SK-N-SH (cell line): ENCODE measurements at regions not wholly inside any gene's neighbourhood (a gene's known extent, or its start where the extent isn't known, plus 50 kb on each side); places are given as distances from the start of the nearest gene placed in this dataset.

Experiments used
- CTCF ChIA-PET: fragments of 300-600, 350-600 bp; formaldehyde crosslinking; extraction: SDS; loops from one replicate; lab custom pipeline; 2021; lab: Yijun Ruan, JAX
- POLR2A ChIA-PET: fragments of 350-600 bp; sonication (Branson Sonifier 250); formaldehyde crosslinking; extraction: SDS; loops from one replicate; lab custom pipeline; 2020; ENCODE audit warnings: antibody characterized with exemption, inconsistent platforms; lab: Yijun Ruan, JAX
- DNase-seq: peaks from one replicate; pipeline ENCODE4 v3.0.0; 2012
- H2AFZ ChIP-seq: fragments of 200-600 bp; sonication (generic); 2 replicates; pipeline ENCODE4 v1.8.1; 2016; ENCODE audit warnings: antibody characterized with exemption, mild to moderate bottlenecking, low read depth
- H3F3A ChIP-seq: fragments of 200-600 bp; sonication (generic); replicated peaks from 2 replicates; pipeline ENCODE3; 2016; ENCODE audit warnings: antibody characterized with exemption, mild to moderate bottlenecking; ENCODE audit not compliant: insufficient read depth
- H3K27ac ChIP-seq, 2 experiments: fragments of 200-500 bp in 1 of 2; fragments of 200-600 bp in 1 of 2; sonication (Bioruptor generic) in 1 of 2; sonication (generic), shearing (Covaris generic) in 1 of 2; 2 replicates each; pipeline versions ENCODE4 v1.5.1 to v1.6.1; 2014 to 2016; ENCODE audit warnings: low read depth in 2 of 2, inconsistent platforms in 1 of 2, low read length in 1 of 2, mild to moderate bottlenecking in 1 of 2, mixed read lengths in 1 of 2
- H3K27me3 ChIP-seq: fragments of 200-600 bp; sonication (generic), shearing (Covaris generic); 2 replicates; pipeline ENCODE4 v1.6.1; 2016; ENCODE audit warnings: mixed run types; ENCODE audit not compliant: insufficient read depth
- H3K36me3 ChIP-seq, 2 experiments: fragments of 200-500 bp in 1 of 2; fragments of 200-600 bp in 1 of 2; sonication (Bioruptor generic) in 1 of 2; sonication (generic) in 1 of 2; replicated peaks in 1 of 2; 2 replicates each; pipeline versions ENCODE3 to v1.5.1; 2014 to 2016; ENCODE audit warnings: low read length in 1 of 2, mild to moderate bottlenecking in 1 of 2; ENCODE audit not compliant: insufficient read depth in 2 of 2, control insufficient read depth in 1 of 2
- H3K4me1 ChIP-seq, 2 experiments: fragments of 200-500 bp in 1 of 2; fragments of 200-600 bp in 1 of 2; sonication (Bioruptor generic) in 1 of 2; sonication (generic), shearing (Covaris generic) in 1 of 2; 2 replicates each; pipeline versions ENCODE4 v1.5.1 to v1.6.1; 2014 to 2016; ENCODE audit warnings: low read depth in 1 of 2, low read length in 1 of 2, mixed run types in 1 of 2; ENCODE audit not compliant: insufficient read depth in 2 of 2, control insufficient read depth in 1 of 2
- H3K4me2 ChIP-seq: fragments of 200-600 bp; sonication (generic), shearing (Covaris generic); 2 replicates; pipeline ENCODE4 v1.6.1; 2017; ENCODE audit warnings: mixed run types
- H3K4me3 ChIP-seq, 2 experiments: fragments of 200-500 bp in 1 of 2; fragments of 200-600 bp in 1 of 2; sonication (Bioruptor generic) in 1 of 2; sonication (generic), shearing (Covaris generic) in 1 of 2; 2 replicates each; pipeline versions ENCODE4 v1.5.1 to v1.8.1; 2014 to 2016; ENCODE audit warnings: low read depth in 2 of 2, inconsistent platforms in 1 of 2, low read length in 1 of 2, mild to moderate bottlenecking in 1 of 2, mixed read lengths in 1 of 2, moderate library complexity in 1 of 2
- H3K79me2 ChIP-seq: fragments of 200-600 bp; sonication (generic); 2 replicates; pipeline ENCODE4 v1.8.1; 2017; ENCODE audit warnings: mild to moderate bottlenecking; ENCODE audit not compliant: insufficient read depth
- H3K9ac ChIP-seq: fragments of 200-600 bp; sonication (generic); 2 replicates; pipeline ENCODE4 v1.6.1; 2017; ENCODE audit warnings: mixed run types
- H3K9me2 ChIP-seq: fragments of 200-600 bp; sonication (generic); 2 replicates; pipeline ENCODE4 v1.6.1; 2017; ENCODE audit warnings: mixed run types
- H3K9me3 ChIP-seq: fragments of 200-600 bp; sonication (generic); 2 replicates; pipeline ENCODE4 v1.6.1; 2017; ENCODE audit warnings: mixed run types, mild to moderate bottlenecking, moderate library complexity
- H4K20me1 ChIP-seq: fragments of 200-600 bp; sonication (generic); 2 replicates; pipeline ENCODE4 v1.6.1; 2017; ENCODE audit warnings: mild to moderate bottlenecking, mixed run types; ENCODE audit not compliant: insufficient read depth
- CHD2 ChIP-seq: fragments of 150-350 bp; IDR thresholded peaks from 2 replicates; pipeline ENCODE4 v1.6.1; 2018; ENCODE audit warnings: low read length; ENCODE audit not compliant: partially characterized antibody
- EZH2phosphoT487 ChIP-seq: fragments of 200-600 bp; sonication (generic); IDR thresholded peaks from 2 replicates; pipeline ENCODE4 v1.6.1; 2017; ENCODE audit warnings: low read depth, mixed run types, mild to moderate bottlenecking, antibody characterized with exemption, moderate library complexity, borderline replicate concordance
- FOSL2 ChIP-seq: IDR thresholded peaks from 2 replicates; pipeline ENCODE4 v1.4.0; 2012; ENCODE audit warnings: low read depth, mild to moderate bottlenecking, moderate library complexity, borderline replicate concordance
- FOXJ3 ChIP-seq: sonication (generic); formaldehyde crosslinking; IDR thresholded peaks from 2 replicates; pipeline ENCODE4 v1.5.1; 2020; ENCODE audit warnings: mild to moderate bottlenecking, missing genetic modification reagents
- FOXM1 ChIP-seq: IDR thresholded peaks from 2 replicates; pipeline ENCODE4 v1.4.0; 2012; ENCODE audit warnings: low read depth, mild to moderate bottlenecking
- MEF2A ChIP-seq: IDR thresholded peaks from 2 replicates; pipeline ENCODE4 v1.4.0; 2012; ENCODE audit warnings: low read depth, borderline replicate concordance
- MXI1 ChIP-seq: IDR thresholded peaks from 2 replicates; pipeline ENCODE4 v1.6.1; 2012; ENCODE audit warnings: mild to moderate bottlenecking, low read depth, low read length, improper control_type of control experiment
- NRF1 ChIP-seq: IDR thresholded peaks from 2 replicates; pipeline ENCODE4 v1.6.1; 2012; ENCODE audit warnings: low read depth, mild to moderate bottlenecking, low read length
- SMC3 ChIP-seq: IDR thresholded peaks from 2 replicates; pipeline ENCODE4 v1.6.1; 2012; ENCODE audit warnings: low read depth, low read length, improper control_type of control experiment
- TCF12 ChIP-seq: IDR thresholded peaks from 2 replicates; pipeline ENCODE4 v1.4.0; 2012
- WGBS: methylation state at CpG from one replicate; pipeline ENCODE4 v1.1.6; 2017; ENCODE audit warnings: low lambda C conversion rate; 5-methylcytosine and 5-hydroxymethylcytosine counted together
- TF ChIP-seq, protein P1 (sequence below): fragments of 150-350 bp; IDR thresholded peaks from 2 replicates; pipeline ENCODE4 v1.6.1; 2016; ENCODE audit warnings: mild to moderate bottlenecking, low read depth, low read length
- TF ChIP-seq, protein P2 (sequence below): IDR thresholded peaks from 2 replicates; pipeline ENCODE4; 2012
- TF ChIP-seq, protein P3 (sequence below): fragments of 200-600 bp; sonication (generic); IDR thresholded peaks from 2 replicates; pipeline ENCODE4 v1.6.1; 2017; ENCODE audit warnings: antibody characterized with exemption, mild to moderate bottlenecking, moderate library complexity
- TF ChIP-seq, protein P4 (sequence below): IDR thresholded peaks from 2 replicates; pipeline ENCODE4 v1.4.0; 2012; ENCODE audit warnings: low read depth, borderline replicate concordance

DNA sequence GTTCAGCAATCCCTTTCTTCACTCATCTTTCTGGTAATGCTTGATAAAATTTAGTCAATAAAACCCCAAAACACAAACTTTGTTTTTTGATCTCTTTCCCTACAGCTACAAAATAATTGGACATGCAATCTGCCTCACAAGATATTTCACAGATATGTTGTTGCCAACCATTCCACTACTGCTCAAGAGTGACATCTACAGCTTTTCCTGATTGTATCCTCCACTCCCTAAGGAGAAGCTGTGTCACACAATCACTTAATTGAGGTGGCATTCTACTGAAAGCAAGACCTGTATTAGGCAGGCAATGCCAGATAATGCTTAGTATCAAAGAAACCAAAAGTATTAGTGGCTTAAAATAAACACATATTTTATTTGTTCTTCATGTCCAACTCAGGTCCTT lies 1646.2 kb upstream of the SPRY2 start:
- Histone ChIP-seq H2AFZ (no peak overlapping the region), H3F3A (no peaks in the 10 kb centered on the region), H3K4me1 (no peaks in the 10 kb centered on the region), H4K20me1 (no peaks in the 10 kb centered on the region), H3K4me3 (no peak overlapping the region), H3K4me2 (no peak overlapping the region), H3K36me3 (no peaks in the 10 kb centered on the region), H3K9me2 (no peaks in the 10 kb centered on the region), H3K27ac (no peak overlapping the region), H3K9ac (no peak overlapping the region), H3K9me3 (no peaks in the 10 kb centered on the region), H3K79me2 (no peaks in the 10 kb centered on the region), H3K27me3 (no peaks in the 10 kb centered on the region)
- ChIA-PET CTCF (interaction anchor here (1.4 kb wide), 1 partner anchor 348 kb away, joined by 3 read pairs; no protein-coding TSS in a partner anchor), POLR2A (no interaction called here)
- TF ChIP-seq, protein P1, sequence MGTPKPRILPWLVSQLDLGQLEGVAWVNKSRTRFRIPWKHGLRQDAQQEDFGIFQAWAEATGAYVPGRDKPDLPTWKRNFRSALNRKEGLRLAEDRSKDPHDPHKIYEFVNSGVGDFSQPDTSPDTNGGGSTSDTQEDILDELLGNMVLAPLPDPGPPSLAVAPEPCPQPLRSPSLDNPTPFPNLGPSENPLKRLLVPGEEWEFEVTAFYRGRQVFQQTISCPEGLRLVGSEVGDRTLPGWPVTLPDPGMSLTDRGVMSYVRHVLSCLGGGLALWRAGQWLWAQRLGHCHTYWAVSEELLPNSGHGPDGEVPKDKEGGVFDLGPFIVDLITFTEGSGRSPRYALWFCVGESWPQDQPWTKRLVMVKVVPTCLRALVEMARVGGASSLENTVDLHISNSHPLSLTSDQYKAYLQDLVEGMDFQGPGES, result no peak
- no peak for TF ChIP-seq FOXJ3 (CRISPR knock-in tag)
- no peak for TF ChIP-seq FOSL2
- TF ChIP-seq, protein P2, sequence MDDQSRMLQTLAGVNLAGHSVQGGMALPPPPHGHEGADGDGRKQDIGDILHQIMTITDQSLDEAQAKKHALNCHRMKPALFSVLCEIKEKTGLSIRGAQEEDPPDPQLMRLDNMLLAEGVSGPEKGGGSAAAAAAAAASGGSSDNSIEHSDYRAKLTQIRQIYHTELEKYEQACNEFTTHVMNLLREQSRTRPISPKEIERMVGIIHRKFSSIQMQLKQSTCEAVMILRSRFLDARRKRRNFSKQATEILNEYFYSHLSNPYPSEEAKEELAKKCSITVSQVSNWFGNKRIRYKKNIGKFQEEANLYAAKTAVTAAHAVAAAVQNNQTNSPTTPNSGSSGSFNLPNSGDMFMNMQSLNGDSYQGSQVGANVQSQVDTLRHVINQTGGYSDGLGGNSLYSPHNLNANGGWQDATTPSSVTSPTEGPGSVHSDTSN, result no peak
- TF ChIP-seq MEF2A, result no peak
- TF ChIP-seq NRF1, result no peak
- no peak for DNase-seq

DNA sequence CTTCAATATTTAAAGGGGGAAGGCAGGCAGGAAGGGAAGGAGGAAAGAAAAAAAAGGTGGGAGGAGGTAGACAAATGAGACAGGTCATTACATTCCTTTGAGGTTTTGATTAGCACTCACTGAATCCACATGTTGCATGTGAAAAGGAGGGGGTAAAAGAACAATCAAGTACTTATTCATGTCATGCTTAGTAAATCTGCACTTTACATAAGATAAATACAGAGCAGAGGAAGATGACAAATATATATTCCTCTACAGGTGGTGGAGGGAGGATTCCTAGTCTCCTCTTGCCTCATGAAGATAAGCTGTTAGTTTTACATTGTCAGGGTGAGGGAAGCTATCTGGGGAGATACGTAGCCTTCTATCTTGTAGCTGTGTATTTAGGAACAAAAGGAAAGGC lies 1645.4 kb upstream of the SPRY2 start:
- DNase-seq, result no peak
- H3K9ac ChIP-seq, result no peak overlapping the region
- no peak overlapping the region for H3K27ac ChIP-seq
- H3K36me3 ChIP-seq, result no peaks in the 10 kb centered on the region
- whole genome bisulfite sequencing, result 0% methylated on average over 1 of the region's 1 CpG
- CTCF ChIA-PET, result interaction anchor here (1.4 kb wide), 1 partner anchor 347 kb away, joined by 3 read pairs; no protein-coding TSS in a partner anchor
- no peak overlapping the region for H3K4me3 ChIP-seq
- no peaks in the 10 kb centered on the region for H3K9me2 ChIP-seq
- H2AFZ ChIP-seq, result no peak overlapping the region
- TF ChIP-seq, protein P3, sequence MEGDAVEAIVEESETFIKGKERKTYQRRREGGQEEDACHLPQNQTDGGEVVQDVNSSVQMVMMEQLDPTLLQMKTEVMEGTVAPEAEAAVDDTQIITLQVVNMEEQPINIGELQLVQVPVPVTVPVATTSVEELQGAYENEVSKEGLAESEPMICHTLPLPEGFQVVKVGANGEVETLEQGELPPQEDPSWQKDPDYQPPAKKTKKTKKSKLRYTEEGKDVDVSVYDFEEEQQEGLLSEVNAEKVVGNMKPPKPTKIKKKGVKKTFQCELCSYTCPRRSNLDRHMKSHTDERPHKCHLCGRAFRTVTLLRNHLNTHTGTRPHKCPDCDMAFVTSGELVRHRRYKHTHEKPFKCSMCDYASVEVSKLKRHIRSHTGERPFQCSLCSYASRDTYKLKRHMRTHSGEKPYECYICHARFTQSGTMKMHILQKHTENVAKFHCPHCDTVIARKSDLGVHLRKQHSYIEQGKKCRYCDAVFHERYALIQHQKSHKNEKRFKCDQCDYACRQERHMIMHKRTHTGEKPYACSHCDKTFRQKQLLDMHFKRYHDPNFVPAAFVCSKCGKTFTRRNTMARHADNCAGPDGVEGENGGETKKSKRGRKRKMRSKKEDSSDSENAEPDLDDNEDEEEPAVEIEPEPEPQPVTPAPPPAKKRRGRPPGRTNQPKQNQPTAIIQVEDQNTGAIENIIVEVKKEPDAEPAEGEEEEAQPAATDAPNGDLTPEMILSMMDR, result no peak
- TF ChIP-seq SMC3 (no peak), TCF12 (no peak), MXI1 (no peak), FOXM1 (no peak), CHD2 (no peak), FOXJ3 (CRISPR knock-in tag) (no peak), EZH2phosphoT487 (no peak)
- TF ChIP-seq, protein P4, sequence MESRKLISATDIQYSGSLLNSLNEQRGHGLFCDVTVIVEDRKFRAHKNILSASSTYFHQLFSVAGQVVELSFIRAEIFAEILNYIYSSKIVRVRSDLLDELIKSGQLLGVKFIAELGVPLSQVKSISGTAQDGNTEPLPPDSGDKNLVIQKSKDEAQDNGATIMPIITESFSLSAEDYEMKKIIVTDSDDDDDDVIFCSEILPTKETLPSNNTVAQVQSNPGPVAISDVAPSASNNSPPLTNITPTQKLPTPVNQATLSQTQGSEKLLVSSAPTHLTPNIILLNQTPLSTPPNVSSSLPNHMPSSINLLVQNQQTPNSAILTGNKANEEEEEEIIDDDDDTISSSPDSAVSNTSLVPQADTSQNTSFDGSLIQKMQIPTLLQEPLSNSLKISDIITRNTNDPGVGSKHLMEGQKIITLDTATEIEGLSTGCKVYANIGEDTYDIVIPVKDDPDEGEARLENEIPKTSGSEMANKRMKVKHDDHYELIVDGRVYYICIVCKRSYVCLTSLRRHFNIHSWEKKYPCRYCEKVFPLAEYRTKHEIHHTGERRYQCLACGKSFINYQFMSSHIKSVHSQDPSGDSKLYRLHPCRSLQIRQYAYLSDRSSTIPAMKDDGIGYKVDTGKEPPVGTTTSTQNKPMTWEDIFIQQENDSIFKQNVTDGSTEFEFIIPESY, result no peak
- TF ChIP-seq, protein P1, result no peak
- TF ChIP-seq, all 33 proteins: peak for 0
- no peak overlapping the region for H3K4me2 ChIP-seq
- no peaks in the 10 kb centered on the region for H4K20me1 ChIP-seq
- POLR2A ChIA-PET, result no interaction called here
- H3K9me3 ChIP-seq, result no peaks in the 10 kb centered on the region
- H3K79me2 ChIP-seq, result no peaks in the 10 kb centered on the region
- no peaks in the 10 kb centered on the region for H3K27me3 ChIP-seq
- H3K4me1 ChIP-seq, result no peaks in the 10 kb centered on the region
- no peaks in the 10 kb centered on the region for H3F3A ChIP-seq
